GM04503 (cell line): ENCODE measurements at regions not wholly inside any gene's neighbourhood (a gene's known extent, or its start where the extent isn't known, plus 50 kb on each side); places are given as distances from the start of the nearest gene placed in this dataset.

Experiments used
- DNase-seq: peaks from one replicate; pipeline ENCODE4 v3.0.0-alpha.2; 2012; ENCODE audit warnings: low read depth

DNA sequence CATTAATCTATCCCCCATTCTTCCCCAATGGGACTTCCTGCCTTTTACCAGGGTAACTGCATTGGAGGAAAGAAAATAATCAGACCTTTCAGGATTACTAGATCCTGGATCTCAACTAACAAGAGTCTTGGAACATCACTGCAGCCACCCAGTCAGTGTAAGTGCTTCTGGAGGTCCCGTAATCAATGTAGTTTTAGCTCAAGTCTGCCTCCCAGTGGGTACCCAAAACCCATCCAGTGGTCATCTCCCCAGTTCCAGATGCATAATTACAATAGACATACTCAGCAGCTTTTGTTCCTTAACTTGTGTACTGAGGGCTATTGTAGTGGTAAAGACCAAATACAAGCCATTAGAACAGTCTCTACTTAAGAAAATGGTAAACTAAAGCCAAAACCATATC is 319.1 kb downstream of the GPATCH2 start:
- DNase-seq: no peak

- DNase-seq: no peak
These were observed 319.6 kb downstream of the GPATCH2 start for GRCh38 chr1:217311269-217311668.

- DNase-seq: no peak
These were observed 349.6 kb downstream of the GPATCH2 start for GRCh38 chr1:217281332-217281731.

- DNase-seq: no peak
These were observed 355.1 kb downstream of the GPATCH2 start for GRCh38 chr1:217275655-217276398.

DNA sequence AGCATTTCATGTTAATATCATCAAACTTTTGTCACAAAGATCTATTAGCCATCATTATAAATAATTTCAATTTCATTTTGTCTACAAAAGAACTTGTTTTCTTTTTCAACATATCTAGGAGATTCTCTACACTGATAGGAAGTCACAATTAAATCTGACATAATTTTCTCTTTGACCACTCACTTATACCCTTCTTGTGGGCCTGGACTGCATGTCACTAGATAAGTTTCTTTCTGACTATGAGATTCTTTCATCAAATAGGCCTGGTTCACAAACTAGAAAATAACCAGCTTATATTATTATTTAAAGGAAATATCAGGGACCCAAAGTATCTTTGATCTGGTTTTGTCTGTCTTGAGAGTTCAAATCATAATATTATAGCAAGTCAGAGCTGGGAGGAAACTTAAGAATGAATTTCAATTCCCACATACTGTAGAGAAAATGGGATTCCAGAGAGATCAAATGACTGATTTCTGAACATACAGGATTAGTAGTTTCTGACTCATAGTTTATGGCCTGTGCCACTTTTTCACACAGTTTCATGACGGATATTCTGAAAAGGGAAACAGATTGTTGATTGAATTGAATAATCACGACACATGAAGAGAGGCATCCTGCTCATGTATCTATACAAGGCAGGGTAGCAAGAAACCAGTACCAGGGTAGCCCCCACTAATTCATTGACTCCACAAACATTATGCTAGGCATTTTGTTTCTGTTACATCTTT is 355.8 kb downstream of the GPATCH2 start:
- DNase-seq: no peak

DNA sequence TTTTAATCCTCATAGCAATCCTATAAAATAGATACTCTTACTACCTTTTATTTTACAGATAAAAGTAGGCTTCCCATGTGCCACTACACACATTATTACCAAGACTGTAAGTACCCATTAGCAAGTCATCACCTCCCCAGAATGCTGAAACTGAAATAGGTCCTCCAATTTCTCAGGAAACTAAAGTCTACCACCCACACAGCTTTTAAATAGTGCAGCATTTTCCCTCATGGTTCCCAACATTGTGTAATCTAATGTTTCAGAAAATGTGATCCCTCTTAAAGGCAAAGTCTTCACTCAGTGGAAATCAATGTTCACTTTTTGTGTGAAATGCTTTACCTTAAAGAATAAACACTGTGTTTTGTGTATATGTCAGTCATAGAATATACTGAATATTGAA is 356.5 kb downstream of the GPATCH2 start:
- no peak for DNase-seq

DNA sequence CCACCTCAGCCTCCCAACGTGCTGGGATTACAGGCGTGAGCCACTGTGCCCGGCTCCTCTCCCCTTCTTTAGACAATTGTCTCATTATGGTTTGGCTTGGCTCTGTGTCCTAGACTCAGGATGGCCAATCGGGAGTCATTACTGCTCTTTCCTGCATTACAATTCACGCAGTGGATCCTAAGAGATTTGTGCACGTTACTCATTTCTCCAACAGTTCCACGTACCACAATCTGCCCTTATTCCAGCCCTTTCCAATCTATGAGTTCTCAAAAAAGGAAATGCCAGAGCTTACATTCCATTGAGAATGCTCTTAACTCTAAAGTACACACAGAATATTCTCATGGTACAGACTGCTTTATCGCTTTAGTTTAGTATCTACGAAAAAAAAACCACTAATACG is 357.0 kb downstream of the GPATCH2 start:
- DNase-seq: no peak

- peak; percentile 55 for DNase-seq
These were observed 358.5 kb downstream of the GPATCH2 start for GRCh38 chr1:217272385-217272784.

- DNase-seq: no peak
These were observed 360.8 kb downstream of the GPATCH2 start for GRCh38 chr1:217270101-217270500.

GRCh38 chr1:217268058-217268457 is 362.8 kb downstream of the GPATCH2 start:
- DNase-seq: no peak

GRCh38 chr1:217261636-217262035 is 369.3 kb downstream of the GPATCH2 start:
- no peak for DNase-seq

DNA sequence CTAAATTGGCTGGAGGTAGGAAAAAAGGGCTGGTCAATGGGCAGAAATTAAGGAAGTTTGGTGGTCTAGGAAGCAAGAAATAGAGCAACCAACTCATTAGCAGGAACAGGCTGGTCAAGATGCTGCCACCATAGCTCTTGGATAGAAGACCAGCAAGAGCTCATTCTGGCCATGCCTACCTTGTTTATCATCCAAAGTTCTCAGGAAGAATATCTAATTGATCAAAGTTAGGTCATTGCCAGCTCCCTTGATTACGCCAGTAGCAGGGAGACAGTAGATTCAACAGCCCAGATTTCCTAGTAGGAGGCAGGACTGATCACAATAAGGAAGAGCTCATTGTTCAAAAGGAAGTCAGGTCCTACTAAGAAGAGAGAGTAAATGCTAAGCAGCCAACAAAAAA is 370.2 kb downstream of the GPATCH2 start:
- no peak for DNase-seq

- no peak for DNase-seq
These were observed 376.9 kb downstream of the GPATCH2 start for GRCh38 chr1:217253985-217254384.

DNA sequence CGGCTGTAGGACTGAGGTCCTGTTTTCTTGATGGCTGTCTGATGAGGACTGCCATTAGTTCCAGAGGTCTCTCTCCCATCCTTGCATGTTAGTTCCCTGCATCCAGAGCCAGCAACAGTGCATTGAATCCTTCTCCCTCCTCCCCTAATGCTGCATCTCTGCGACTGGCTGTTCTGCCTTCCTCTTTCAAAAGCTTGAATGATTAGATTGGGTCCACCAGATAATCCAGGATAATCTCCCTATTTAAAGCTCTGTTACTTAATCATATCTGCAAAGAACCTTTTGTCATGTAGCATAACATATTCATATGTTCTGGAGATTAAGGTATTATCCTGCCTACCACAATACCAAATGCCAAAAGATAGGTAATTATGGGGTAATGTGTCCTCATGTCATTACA is 377.5 kb downstream of the GPATCH2 start:
- DNase-seq: no peak

- DNase-seq: no peak
These were observed 379.8 kb downstream of the GPATCH2 start for GRCh38 chr1:217251121-217251520.

- no peak for DNase-seq
These were observed 381.0 kb downstream of the GPATCH2 start for GRCh38 chr1:217249857-217250256.

- DNase-seq: no peak
These were observed 385.9 kb downstream of the GPATCH2 start for GRCh38 chr1:217244971-217245370.

GRCh38 chr1:217240656-217241055 is 390.2 kb downstream of the GPATCH2 start:
- DNase-seq: no peak

DNA sequence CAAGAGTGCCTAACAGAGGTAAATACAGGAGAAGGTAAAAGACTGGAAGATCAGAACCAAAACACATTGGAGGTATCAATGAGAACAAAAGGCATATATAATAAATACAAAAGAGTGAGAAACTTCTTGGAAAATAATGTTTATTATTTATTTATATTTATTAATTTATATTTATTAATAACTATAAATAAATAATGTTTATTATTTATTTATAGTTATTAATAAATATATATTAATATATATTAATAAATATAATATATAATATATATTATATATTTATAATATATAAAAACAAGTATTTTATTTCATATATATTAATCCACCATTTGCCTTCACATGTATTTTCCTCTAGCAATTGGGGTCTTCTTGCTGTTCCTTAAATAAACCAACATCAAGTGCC is 391.9 kb downstream of the GPATCH2 start:
- no peak for DNase-seq

DNA sequence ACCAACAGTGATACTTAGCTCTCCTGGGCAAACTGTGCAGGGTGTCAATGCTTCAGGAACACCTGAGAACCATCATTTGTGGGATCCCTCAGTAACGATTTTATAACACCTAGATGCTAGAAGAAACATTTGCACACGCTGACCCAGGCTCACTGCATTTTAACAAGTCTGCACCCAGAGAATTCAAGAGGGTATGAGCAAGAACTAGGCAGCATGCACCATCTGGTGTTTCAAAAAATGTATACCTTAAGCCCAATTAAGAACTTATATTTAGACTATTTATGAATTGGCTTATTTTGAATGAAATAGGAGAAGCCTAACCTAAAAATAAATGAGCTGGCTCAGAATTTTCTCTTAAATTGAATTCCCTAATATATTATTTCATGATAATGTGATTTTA is 400.5 kb downstream of the GPATCH2 start:
- DNase-seq: no peak

GRCh38 chr1:217228689-217229088 is 402.2 kb downstream of the GPATCH2 start:
- no peak for DNase-seq

DNA sequence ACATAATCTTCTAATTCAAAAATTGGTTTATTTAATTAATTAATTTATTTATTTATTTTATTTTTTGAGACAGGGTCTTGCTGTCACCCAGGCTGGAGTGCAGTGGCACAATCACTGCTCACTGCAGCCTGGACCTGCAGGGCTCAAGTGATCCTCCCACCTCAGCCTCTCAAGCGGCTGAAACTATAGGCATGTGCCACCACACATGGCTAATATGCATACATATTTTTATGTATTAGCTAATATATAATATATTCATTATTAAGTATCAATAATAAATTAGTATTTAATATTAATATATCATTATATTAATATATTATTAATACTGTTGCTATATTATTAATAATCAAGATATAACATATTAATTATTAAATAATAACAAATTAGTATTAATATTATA is 406.7 kb downstream of the GPATCH2 start:
- no peak for DNase-seq

- no peak for DNase-seq
These were observed 416.3 kb downstream of the GPATCH2 start for GRCh38 chr1:217214551-217214950.

DNA sequence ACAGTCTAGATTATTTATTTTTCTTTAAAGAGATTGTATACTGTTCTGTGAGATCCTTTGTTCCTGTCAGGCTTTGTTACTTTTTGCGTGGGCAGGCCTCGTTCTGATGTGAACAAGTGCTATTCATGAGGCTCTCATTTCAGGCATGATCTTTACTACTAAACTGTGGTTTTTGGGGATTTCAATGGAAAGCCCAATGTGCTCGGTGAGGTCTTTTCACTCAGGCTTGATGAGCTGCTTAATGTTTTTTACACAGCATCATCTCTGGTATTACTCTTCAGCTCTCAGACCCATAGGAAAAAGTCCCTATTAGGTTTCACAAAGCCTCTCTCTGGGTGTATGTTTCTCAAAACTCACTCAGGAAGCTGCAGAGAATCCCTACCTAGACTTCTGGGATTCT is 419.4 kb downstream of the GPATCH2 start:
- DNase-seq: no peak
